Lower leg skin (tissue), 3 donors: ENCODE measurements at regions not wholly inside any gene's neighbourhood (a gene's known extent, or its start where the extent isn't known, plus 50 kb on each side); places are given as distances from the start of the nearest gene placed in this dataset.

ENCODE experiments used
- CTCF ChIP-seq, 3 donors: fragments of 450-650 bp; IDR thresholded peaks; one replicate each; pipeline ENCODE4 v1.5.1; 2016; ENCODE audit warnings: antibody characterized with exemption in 3 of 3, mild to moderate bottlenecking in 3 of 3, moderate library complexity in 2 of 3
- POLR2A ChIP-seq, 2 donors: fragments of 450-650 bp; IDR thresholded peaks; one replicate each; pipeline ENCODE4 v1.6.1; 2016 to 2017; ENCODE audit warnings: antibody characterized with exemption in 2 of 2, mild to moderate bottlenecking in 1 of 2, moderate library complexity in 1 of 2

- no peak for TF ChIP-seq POLR2A (IDR thresholded peaks at IDR 0.05)
- no peak for TF ChIP-seq CTCF (IDR thresholded peaks at IDR 0.05)
Observed at GRCh38 chr3:190970560-190970959, 108.1 kb upstream of the GMNC start.
